ENCODE measurements at regions not wholly inside any gene's neighbourhood (a gene's known extent, or its start where the extent isn't known, plus 50 kb on each side); places are given as distances from the start of the nearest gene placed in this dataset.

GRCh38 chr3:87420171-87420570 is 143.8 kb upstream of the POU1F1 start:
- DNase-seq (ENCODE audit: low spot score) = no peak

- DNase-seq (ENCODE audit: low spot score) = no peak
Measured at GRCh38 chr3:87414271-87414670, 137.9 kb upstream of the POU1F1 start.

GRCh38 chr3:87413814-87414213 is 137.4 kb upstream of the POU1F1 start:
- no peak for DNase-seq (ENCODE audit: low spot score)

GRCh38 chr3:87410110-87410509 is 133.7 kb upstream of the POU1F1 start:
- no peak for DNase-seq (ENCODE audit: low spot score)

- no peak for DNase-seq (ENCODE audit: low spot score)
Measured at GRCh38 chr3:87398168-87398801, 121.9 kb upstream of the POU1F1 start.

GRCh38 chr3:87397211-87397610 is 120.8 kb upstream of the POU1F1 start:
- DNase-seq (ENCODE audit: low spot score) = no peak

- no peak for DNase-seq (ENCODE audit: low spot score)
Measured at GRCh38 chr3:87390821-87391220, 114.4 kb upstream of the POU1F1 start.

GRCh38 chr3:87390353-87390752 is 114.0 kb upstream of the POU1F1 start:
- DNase-seq (ENCODE audit: low spot score) = no peak

- DNase-seq (ENCODE audit: low spot score) = no peak
Measured at GRCh38 chr3:87375231-87375682, 98.9 kb upstream of the POU1F1 start.

GRCh38 chr3:87370007-87370406 is 93.6 kb upstream of the POU1F1 start:
- DNase-seq (ENCODE audit: low spot score) = no peak

- DNase-seq (ENCODE audit: low spot score) = no peak
Measured at GRCh38 chr3:87367736-87368135, 91.4 kb upstream of the POU1F1 start.

- DNase-seq (ENCODE audit: low spot score) = no peak
Measured at GRCh38 chr3:87363721-87364120, 87.3 kb upstream of the POU1F1 start.

GRCh38 chr3:87361956-87362355 is 85.6 kb upstream of the POU1F1 start:
- DNase-seq (ENCODE audit: low spot score) = no peak

- DNase-seq (ENCODE audit: low spot score) = no peak
Measured at GRCh38 chr3:87361271-87361670, 84.9 kb upstream of the POU1F1 start.

GRCh38 chr3:87359826-87360225 is 83.4 kb upstream of the POU1F1 start:
- peak; percentile 76 for DNase-seq (ENCODE audit: low spot score)

- no peak for DNase-seq (ENCODE audit: low spot score)
Measured at GRCh38 chr3:87359025-87359424, 82.6 kb upstream of the POU1F1 start.

GRCh38 chr3:87358066-87358465 is 81.7 kb upstream of the POU1F1 start:
- DNase-seq (ENCODE audit: low spot score) = no peak

GRCh38 chr3:87354398-87354797 is 78.0 kb upstream of the POU1F1 start:
- no peak for DNase-seq (ENCODE audit: low spot score)

GRCh38 chr3:87351937-87352336 is 75.6 kb upstream of the POU1F1 start:
- DNase-seq (ENCODE audit: low spot score) = no peak

- DNase-seq (ENCODE audit: low spot score) = peak; percentile 69
Measured at GRCh38 chr3:87350367-87351199, 74.2 kb upstream of the POU1F1 start.

GRCh38 chr3:87349833-87350232 is 73.4 kb upstream of the POU1F1 start:
- no peak for DNase-seq (ENCODE audit: low spot score)

- no peak for DNase-seq (ENCODE audit: low spot score)
Measured at GRCh38 chr3:87336761-87337160, 60.4 kb upstream of the POU1F1 start.

GRCh38 chr3:87335931-87336330 is 59.5 kb upstream of the POU1F1 start:
- DNase-seq (ENCODE audit: low spot score) = no peak

All from cerebellar cortex (tissue), 1 donor.